SK-N-SH (cell line): ENCODE measurements at regions not wholly inside any gene's neighbourhood (a gene's known extent, or its start where the extent isn't known, plus 50 kb on each side); places are given as distances from the start of the nearest gene placed in this dataset.

ENCODE experiments used
- CTCF ChIA-PET: fragments of 300-600, 350-600 bp; formaldehyde crosslinking; extraction: SDS; loops from one replicate; lab custom pipeline; 2021; lab: Yijun Ruan, JAX
- POLR2A ChIA-PET: fragments of 350-600 bp; sonication (Branson Sonifier 250); formaldehyde crosslinking; extraction: SDS; loops from one replicate; lab custom pipeline; 2020; ENCODE audit warnings: antibody characterized with exemption, inconsistent platforms; lab: Yijun Ruan, JAX
- DNase-seq: peaks from one replicate; pipeline ENCODE4 v3.0.0; 2012
- H2AFZ ChIP-seq: fragments of 200-600 bp; sonication (generic); 2 replicates; pipeline ENCODE4 v1.8.1; 2016; ENCODE audit warnings: antibody characterized with exemption, mild to moderate bottlenecking, low read depth
- H3F3A ChIP-seq: fragments of 200-600 bp; sonication (generic); replicated peaks from 2 replicates; pipeline ENCODE3; 2016; ENCODE audit warnings: antibody characterized with exemption, mild to moderate bottlenecking; ENCODE audit not compliant: insufficient read depth
- H3K27ac ChIP-seq, 2 experiments: fragments of 200-500 bp in 1 of 2; fragments of 200-600 bp in 1 of 2; sonication (Bioruptor generic) in 1 of 2; sonication (generic), shearing (Covaris generic) in 1 of 2; 2 replicates each; pipeline versions ENCODE4 v1.5.1 to v1.6.1; 2014 to 2016; ENCODE audit warnings: low read depth in 2 of 2, inconsistent platforms in 1 of 2, low read length in 1 of 2, mild to moderate bottlenecking in 1 of 2, mixed read lengths in 1 of 2
- H3K27me3 ChIP-seq: fragments of 200-600 bp; sonication (generic), shearing (Covaris generic); 2 replicates; pipeline ENCODE4 v1.6.1; 2016; ENCODE audit warnings: mixed run types; ENCODE audit not compliant: insufficient read depth
- H3K36me3 ChIP-seq, 2 experiments: fragments of 200-500 bp in 1 of 2; fragments of 200-600 bp in 1 of 2; sonication (Bioruptor generic) in 1 of 2; sonication (generic) in 1 of 2; replicated peaks in 1 of 2; 2 replicates each; pipeline versions ENCODE3 to v1.5.1; 2014 to 2016; ENCODE audit warnings: low read length in 1 of 2, mild to moderate bottlenecking in 1 of 2; ENCODE audit not compliant: insufficient read depth in 2 of 2, control insufficient read depth in 1 of 2
- H3K4me1 ChIP-seq, 2 experiments: fragments of 200-500 bp in 1 of 2; fragments of 200-600 bp in 1 of 2; sonication (Bioruptor generic) in 1 of 2; sonication (generic), shearing (Covaris generic) in 1 of 2; 2 replicates each; pipeline versions ENCODE4 v1.5.1 to v1.6.1; 2014 to 2016; ENCODE audit warnings: low read depth in 1 of 2, low read length in 1 of 2, mixed run types in 1 of 2; ENCODE audit not compliant: insufficient read depth in 2 of 2, control insufficient read depth in 1 of 2
- H3K4me2 ChIP-seq: fragments of 200-600 bp; sonication (generic), shearing (Covaris generic); 2 replicates; pipeline ENCODE4 v1.6.1; 2017; ENCODE audit warnings: mixed run types
- H3K4me3 ChIP-seq, 2 experiments: fragments of 200-500 bp in 1 of 2; fragments of 200-600 bp in 1 of 2; sonication (Bioruptor generic) in 1 of 2; sonication (generic), shearing (Covaris generic) in 1 of 2; 2 replicates each; pipeline versions ENCODE4 v1.5.1 to v1.8.1; 2014 to 2016; ENCODE audit warnings: low read depth in 2 of 2, inconsistent platforms in 1 of 2, low read length in 1 of 2, mild to moderate bottlenecking in 1 of 2, mixed read lengths in 1 of 2, moderate library complexity in 1 of 2
- H3K79me2 ChIP-seq: fragments of 200-600 bp; sonication (generic); 2 replicates; pipeline ENCODE4 v1.8.1; 2017; ENCODE audit warnings: mild to moderate bottlenecking; ENCODE audit not compliant: insufficient read depth
- H3K9ac ChIP-seq: fragments of 200-600 bp; sonication (generic); 2 replicates; pipeline ENCODE4 v1.6.1; 2017; ENCODE audit warnings: mixed run types
- H3K9me2 ChIP-seq: fragments of 200-600 bp; sonication (generic); 2 replicates; pipeline ENCODE4 v1.6.1; 2017; ENCODE audit warnings: mixed run types
- H3K9me3 ChIP-seq: fragments of 200-600 bp; sonication (generic); 2 replicates; pipeline ENCODE4 v1.6.1; 2017; ENCODE audit warnings: mixed run types, mild to moderate bottlenecking, moderate library complexity
- H4K20me1 ChIP-seq: fragments of 200-600 bp; sonication (generic); 2 replicates; pipeline ENCODE4 v1.6.1; 2017; ENCODE audit warnings: mild to moderate bottlenecking, mixed run types; ENCODE audit not compliant: insufficient read depth
- CTCF ChIP-seq: fragments of 200-600 bp; sonication (generic); IDR thresholded peaks from 2 replicates; pipeline ENCODE4 v1.6.1; 2017; ENCODE audit warnings: antibody characterized with exemption, mild to moderate bottlenecking, moderate library complexity
- EP300 ChIP-seq, 2 experiments: IDR thresholded peaks; 2 replicates each; pipeline versions ENCODE4 v1.4.0 to v1.6.1; 2012; ENCODE audit warnings: borderline replicate concordance in 1 of 2, low read depth in 1 of 2, low read length in 1 of 2
- EZH2phosphoT487 ChIP-seq: fragments of 200-600 bp; sonication (generic); IDR thresholded peaks from 2 replicates; pipeline ENCODE4 v1.6.1; 2017; ENCODE audit warnings: low read depth, mixed run types, mild to moderate bottlenecking, antibody characterized with exemption, moderate library complexity, borderline replicate concordance
- FOSL2 ChIP-seq: IDR thresholded peaks from 2 replicates; pipeline ENCODE4 v1.4.0; 2012; ENCODE audit warnings: low read depth, mild to moderate bottlenecking, moderate library complexity, borderline replicate concordance
- GABPA ChIP-seq: IDR thresholded peaks from 2 replicates; pipeline ENCODE4 v1.4.0; 2012; ENCODE audit warnings: low read depth, mild to moderate bottlenecking
- GATA2 ChIP-seq: sonication (generic); formaldehyde crosslinking; IDR thresholded peaks from 2 replicates; pipeline ENCODE4 v1.5.0; 2020; ENCODE audit warnings: mild to moderate bottlenecking, missing genetic modification reagents
- IRF3 ChIP-seq: fragments of 150-350 bp; IDR thresholded peaks from 2 replicates; pipeline ENCODE4 v1.6.1; 2016; ENCODE audit warnings: mild to moderate bottlenecking, low read depth, low read length
- MEF2A ChIP-seq: IDR thresholded peaks from 2 replicates; pipeline ENCODE4 v1.4.0; 2012; ENCODE audit warnings: low read depth, borderline replicate concordance
- MXI1 ChIP-seq: IDR thresholded peaks from 2 replicates; pipeline ENCODE4 v1.6.1; 2012; ENCODE audit warnings: mild to moderate bottlenecking, low read depth, low read length, improper control_type of control experiment
- NFIC ChIP-seq: IDR thresholded peaks from 2 replicates; pipeline ENCODE4 v1.4.0; 2012; ENCODE audit warnings: borderline replicate concordance
- RAD21 ChIP-seq: IDR thresholded peaks from 2 replicates; pipeline ENCODE4 v1.6.1; 2012; ENCODE audit warnings: mild to moderate bottlenecking, low read length
- RCOR1 ChIP-seq: fragments of 150-350 bp; IDR thresholded peaks from 2 replicates; pipeline ENCODE4 v1.6.1; 2017; ENCODE audit warnings: antibody characterized with exemption, low read length
- SIN3A ChIP-seq: IDR thresholded peaks from 2 replicates; pipeline ENCODE4 v1.6.1; 2012; ENCODE audit warnings: low read depth, mild to moderate bottlenecking, low read length, moderate library complexity, borderline replicate concordance
- SMC3 ChIP-seq: IDR thresholded peaks from 2 replicates; pipeline ENCODE4 v1.6.1; 2012; ENCODE audit warnings: low read depth, low read length, improper control_type of control experiment
- TCF12 ChIP-seq: IDR thresholded peaks from 2 replicates; pipeline ENCODE4 v1.4.0; 2012
- WGBS: methylation state at CpG from one replicate; pipeline ENCODE4 v1.1.6; 2017; ENCODE audit warnings: low lambda C conversion rate; 5-methylcytosine and 5-hydroxymethylcytosine counted together
- TF ChIP-seq, protein P1 (sequence below): IDR thresholded peaks from 2 replicates; pipeline ENCODE4 v1.4.0; 2012; ENCODE audit warnings: low read depth, borderline replicate concordance
- TF ChIP-seq, protein P2 (sequence below): IDR thresholded peaks from 2 replicates; pipeline ENCODE4 v1.4.0; 2012; ENCODE audit warnings: low read depth, borderline replicate concordance

DNA sequence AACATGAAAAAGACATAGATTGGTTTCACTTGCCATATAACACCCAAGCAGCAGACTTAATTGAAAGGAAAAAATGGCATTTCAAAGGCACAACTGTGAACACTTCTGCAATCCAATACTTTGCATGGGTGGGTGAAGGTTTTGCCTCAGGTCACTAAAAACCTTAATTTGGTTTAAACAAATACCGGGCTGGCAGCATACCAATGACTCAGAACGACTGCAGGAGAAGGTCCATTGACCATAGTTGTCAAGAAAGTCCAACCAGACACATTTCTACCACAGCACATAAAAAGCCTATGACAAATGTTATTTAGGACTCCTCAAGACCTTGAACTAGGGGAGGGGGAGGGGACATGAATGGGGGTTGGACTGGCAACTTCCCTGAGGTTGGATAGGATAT is 183.6 kb upstream of the TRPC5 start:
- no peak for DNase-seq
- Histone ChIP-seq H3K9me2 (no peaks in the 10 kb centered on the region), H3K4me2 (no peak overlapping the region), H3K9me3 (no peaks in the 10 kb centered on the region), H3K36me3 (no peaks in the 10 kb centered on the region), H3K9ac (no peak overlapping the region), H3K27ac (no peak overlapping the region), H3K4me1 (no peaks in the 10 kb centered on the region), H2AFZ (no peak overlapping the region), H3K4me3 (no peak overlapping the region), H3F3A (no peaks in the 10 kb centered on the region), H3K27me3 (no peaks in the 10 kb centered on the region; the same call in 1 of the 2 replicates), H3K79me2 (no peaks in the 10 kb centered on the region), H4K20me1 (no peaks in the 10 kb centered on the region)
- ChIA-PET POLR2A (no interaction called here), CTCF (no interaction called here)
- TF ChIP-seq SIN3A (no peak), EP300 (IDR thresholded peaks at IDR 0.05; ENCODE audit: borderline replicate concordance in 1 of 2, low read depth in 1 of 2, low read length in 1 of 2) (no peak), CTCF (no peak), GABPA (no peak)
- TF ChIP-seq, protein P1, sequence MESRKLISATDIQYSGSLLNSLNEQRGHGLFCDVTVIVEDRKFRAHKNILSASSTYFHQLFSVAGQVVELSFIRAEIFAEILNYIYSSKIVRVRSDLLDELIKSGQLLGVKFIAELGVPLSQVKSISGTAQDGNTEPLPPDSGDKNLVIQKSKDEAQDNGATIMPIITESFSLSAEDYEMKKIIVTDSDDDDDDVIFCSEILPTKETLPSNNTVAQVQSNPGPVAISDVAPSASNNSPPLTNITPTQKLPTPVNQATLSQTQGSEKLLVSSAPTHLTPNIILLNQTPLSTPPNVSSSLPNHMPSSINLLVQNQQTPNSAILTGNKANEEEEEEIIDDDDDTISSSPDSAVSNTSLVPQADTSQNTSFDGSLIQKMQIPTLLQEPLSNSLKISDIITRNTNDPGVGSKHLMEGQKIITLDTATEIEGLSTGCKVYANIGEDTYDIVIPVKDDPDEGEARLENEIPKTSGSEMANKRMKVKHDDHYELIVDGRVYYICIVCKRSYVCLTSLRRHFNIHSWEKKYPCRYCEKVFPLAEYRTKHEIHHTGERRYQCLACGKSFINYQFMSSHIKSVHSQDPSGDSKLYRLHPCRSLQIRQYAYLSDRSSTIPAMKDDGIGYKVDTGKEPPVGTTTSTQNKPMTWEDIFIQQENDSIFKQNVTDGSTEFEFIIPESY: no peak
- TF ChIP-seq, protein P2, sequence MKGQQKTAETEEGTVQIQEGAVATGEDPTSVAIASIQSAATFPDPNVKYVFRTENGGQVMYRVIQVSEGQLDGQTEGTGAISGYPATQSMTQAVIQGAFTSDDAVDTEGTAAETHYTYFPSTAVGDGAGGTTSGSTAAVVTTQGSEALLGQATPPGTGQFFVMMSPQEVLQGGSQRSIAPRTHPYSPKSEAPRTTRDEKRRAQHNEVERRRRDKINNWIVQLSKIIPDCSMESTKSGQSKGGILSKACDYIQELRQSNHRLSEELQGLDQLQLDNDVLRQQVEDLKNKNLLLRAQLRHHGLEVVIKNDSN: no peak
- 0% methylated on average over 2 of the region's 2 CpGs for WGBS

GRCh38 chrX:112259375-112259774 is 176.8 kb upstream of the TRPC5 start:
- H3F3A ChIP-seq: no peaks in the 10 kb centered on the region
- H2AFZ ChIP-seq: no peak overlapping the region
- no peak overlapping the region for H3K4me3 ChIP-seq
- ChIA-PET CTCF (no interaction called here), POLR2A (no interaction called here)
- no peak overlapping the region for H3K4me2 ChIP-seq
- no peak for DNase-seq
- no peaks in the 10 kb centered on the region for H3K79me2 ChIP-seq
- no peak overlapping the region for H3K9ac ChIP-seq
- H4K20me1 ChIP-seq: no peaks in the 10 kb centered on the region
- H3K27me3 ChIP-seq: no peaks in the 10 kb centered on the region; the same call in 1 of the 2 replicates
- H3K4me1 ChIP-seq: no peaks in the 10 kb centered on the region
- no peak overlapping the region for H3K27ac ChIP-seq
- 4% methylated on average over 3 of the region's 3 CpGs for WGBS
- H3K9me2 ChIP-seq: no peaks in the 10 kb centered on the region
- H3K9me3 ChIP-seq: no peaks in the 10 kb centered on the region
- no peaks in the 10 kb centered on the region for H3K36me3 ChIP-seq
- TF ChIP-seq SMC3 (no peak), RCOR1 (no peak), MEF2A (no peak), RAD21 (no peak), MXI1 (no peak), GATA2 (no peak), IRF3 (no peak), FOSL2 (no peak), TCF12 (no peak), SIN3A (no peak), EZH2phosphoT487 (no peak), NFIC (no peak)
- TF ChIP-seq, protein P2: no peak
- TF ChIP-seq, protein P1: no peak
